HFFc6 (cell line): ENCODE measurements at regions not wholly inside any gene's neighbourhood (a gene's known extent, or its start where the extent isn't known, plus 50 kb on each side); places are given as distances from the start of the nearest gene placed in this dataset.

ENCODE experiments used
- DNase-seq: peaks from one replicate; pipeline ENCODE4 v3.0.0-alpha.2; 2018
- H3K27ac Mint-ChIP-seq: 2 replicates; pipeline ENCODE4 v1.8.0; 2020; ENCODE audit warnings: mild to moderate bottlenecking, mixed read lengths
- H3K27me3 Mint-ChIP-seq: 2 replicates; pipeline ENCODE4 v1.8.0; 2021; ENCODE audit warnings: mild to moderate bottlenecking, moderate library complexity, mixed read lengths; ENCODE audit not compliant: insufficient read depth
- H3K36me3 Mint-ChIP-seq: 2 replicates; pipeline ENCODE4 v1.8.0; 2021; ENCODE audit warnings: low read depth, mixed read lengths
- H3K4me1 Mint-ChIP-seq: 2 replicates; pipeline ENCODE4 v1.8.0; 2020; ENCODE audit warnings: low read depth, mixed read lengths
- H3K4me3 Mint-ChIP-seq: 2 replicates; pipeline ENCODE4 v1.8.0; 2020; ENCODE audit warnings: mild to moderate bottlenecking, moderate library complexity, mixed read lengths
- H3K9me3 Mint-ChIP-seq: 2 replicates; pipeline ENCODE4 v1.8.0; 2020; ENCODE audit warnings: mild to moderate bottlenecking, mixed read lengths
- CTCF ChIP-seq: fragments of 200-600 bp; sonication (generic); IDR thresholded peaks from 2 replicates; pipeline ENCODE4 v1.5.0; 2021; ENCODE audit warnings: antibody characterized with exemption, mild to moderate bottlenecking

- Mint-ChIP-seq H3K4me3 (no peak overlapping the region), H3K27ac (no peak overlapping the region), H3K36me3 (no peaks in the 10 kb centered on the region; the same call in 1 of the 2 replicates), H3K9me3 (peaks cover 67% of the 10 kb centered on the region), H3K27me3 (no peaks in the 10 kb centered on the region), H3K4me1 (no peaks in the 10 kb centered on the region)
- no peak for DNase-seq
- TF ChIP-seq CTCF, result no peak
These were observed 610.7 kb upstream of the GRM7 start for GRCh38 chr3:6250167-6250566.

DNA sequence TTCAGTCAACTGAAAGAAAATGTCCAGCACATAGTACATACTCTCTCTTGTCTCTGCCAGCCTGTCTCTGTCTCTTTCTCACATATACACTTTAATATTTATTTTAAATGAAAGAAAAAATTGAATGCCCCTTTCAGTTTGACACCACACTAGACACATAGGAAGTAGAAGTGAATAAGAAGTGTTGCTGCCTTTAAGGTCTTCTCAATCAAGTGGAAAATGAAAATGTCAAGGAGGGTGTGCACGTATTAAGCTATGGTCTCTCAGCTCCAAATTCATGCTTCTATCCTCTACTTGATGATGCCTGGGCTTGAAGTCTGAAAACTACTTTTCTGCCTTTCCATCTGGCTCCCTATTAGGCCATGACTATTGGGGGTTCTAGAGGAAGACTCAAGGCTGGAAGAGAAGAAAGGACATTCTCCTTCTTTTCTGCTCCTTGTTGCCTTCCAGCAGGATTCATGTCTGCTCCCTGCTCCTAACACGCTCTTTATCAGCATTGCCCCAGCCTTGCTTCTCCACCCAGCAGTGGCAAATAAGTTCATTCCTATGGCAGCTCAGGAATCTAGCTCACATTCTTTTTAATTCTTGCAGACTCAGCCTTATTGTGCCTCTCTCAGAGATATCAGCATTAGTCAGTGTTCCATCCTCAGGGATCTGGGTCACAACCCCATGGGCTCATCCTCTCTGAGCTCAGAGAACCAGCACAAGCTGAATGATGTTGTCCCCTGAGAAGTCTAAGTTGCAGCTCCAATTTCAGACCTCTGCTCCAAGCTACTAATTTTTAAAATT, 609.1 kb upstream of the GRM7 start:
- no peak overlapping the region for H3K4me3 Mint-ChIP-seq
- H3K27me3 Mint-ChIP-seq, result no peaks in the 10 kb centered on the region
- TF ChIP-seq CTCF, result no peak
- DNase-seq, result no peak
- H3K36me3 Mint-ChIP-seq, result no peaks in the 10 kb centered on the region; the same call in 1 of the 2 replicates
- no peaks in the 10 kb centered on the region for H3K4me1 Mint-ChIP-seq
- H3K27ac Mint-ChIP-seq, result no peak overlapping the region
- peaks cover 65% of the 10 kb centered on the region for H3K9me3 Mint-ChIP-seq

DNA sequence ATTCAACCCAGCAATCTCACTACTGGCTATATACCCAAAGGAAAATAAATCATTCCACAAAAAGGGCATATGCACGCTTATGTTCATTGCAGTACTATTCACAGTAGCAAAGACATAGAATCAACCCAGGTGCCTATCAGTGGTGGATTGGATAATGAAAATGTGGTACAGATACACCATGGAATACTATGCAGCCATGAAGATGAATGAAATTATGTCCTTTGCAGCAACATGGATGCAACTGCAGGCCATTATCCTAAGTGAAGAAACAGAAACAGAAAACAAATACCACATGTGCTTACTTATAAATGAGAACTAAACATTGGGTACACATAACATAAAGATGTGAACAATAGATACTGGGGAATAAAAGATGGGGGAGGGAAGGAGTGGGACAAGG, 606.4 kb upstream of the GRM7 start:
- peaks cover 58% of the 10 kb centered on the region for H3K9me3 Mint-ChIP-seq
- no peak for TF ChIP-seq CTCF

DNA sequence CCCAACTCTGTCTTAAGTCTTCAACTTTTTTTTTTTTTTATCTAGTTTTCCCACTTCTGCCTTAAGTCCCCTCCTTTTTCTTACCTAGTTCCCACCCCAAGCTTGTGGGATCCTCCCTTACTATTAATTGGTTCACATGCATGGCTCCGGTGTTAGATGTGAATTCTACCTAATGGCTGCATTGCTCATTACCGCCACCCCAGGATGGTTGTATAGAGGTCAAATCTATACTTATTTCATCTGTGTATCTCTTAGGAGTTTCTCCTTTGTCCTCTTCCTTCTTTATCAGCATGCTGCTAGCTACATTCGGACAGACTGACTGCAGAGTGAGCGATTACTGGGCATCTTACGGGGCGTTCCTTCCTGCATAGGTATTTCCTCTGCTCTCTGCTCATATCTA, 605.7 kb upstream of the GRM7 start:
- DNase-seq, result no peak

More for the DNA sequence above, 606.4 kb upstream of the GRM7 start:
- H3K4me1 Mint-ChIP-seq, result no peaks in the 10 kb centered on the region
- no peak for DNase-seq
- H3K4me3 Mint-ChIP-seq, result no peak overlapping the region
- no peak overlapping the region for H3K27ac Mint-ChIP-seq
- H3K27me3 Mint-ChIP-seq, result no peaks in the 10 kb centered on the region
- H3K36me3 Mint-ChIP-seq, result no peaks in the 10 kb centered on the region; the same call in 1 of the 2 replicates

DNA sequence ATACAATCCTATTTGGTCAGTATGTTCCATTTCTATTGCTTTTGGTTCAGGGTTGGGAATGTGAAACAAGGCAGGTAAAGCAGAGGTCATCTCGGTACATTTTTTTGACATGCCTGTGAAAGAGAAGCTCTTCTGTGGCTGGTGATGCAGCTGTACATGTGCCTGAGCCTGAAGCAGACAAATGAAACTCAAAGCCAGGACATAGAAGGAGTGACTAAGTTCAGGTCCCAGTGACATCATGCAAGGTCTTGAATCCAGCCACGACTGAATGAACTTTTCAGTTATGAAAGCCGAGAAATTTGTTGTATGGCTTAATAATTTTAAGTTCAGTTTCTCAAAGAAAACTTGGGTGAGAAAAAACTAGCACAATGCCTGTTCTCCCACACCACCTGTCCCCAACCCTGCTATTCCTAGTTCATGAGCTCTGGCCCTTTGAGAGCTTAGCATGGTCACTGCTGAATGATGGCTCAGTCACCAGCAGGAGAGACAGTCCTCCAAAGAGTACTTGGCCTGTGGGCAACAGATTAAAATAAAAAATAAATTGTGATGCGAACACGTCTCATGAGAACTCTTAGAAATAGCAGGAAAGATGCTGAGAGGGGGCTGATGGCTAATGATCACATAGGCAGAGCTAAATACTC, 600.2 kb upstream of the GRM7 start:
- no peak for TF ChIP-seq CTCF
- no peak for DNase-seq
- no peaks in the 10 kb centered on the region for H3K4me1 Mint-ChIP-seq
- peaks cover 49% of the 10 kb centered on the region for H3K9me3 Mint-ChIP-seq
- no peak overlapping the region for H3K27ac Mint-ChIP-seq
- H3K36me3 Mint-ChIP-seq, result no peaks in the 10 kb centered on the region
- H3K4me3 Mint-ChIP-seq, result no peak overlapping the region
- H3K27me3 Mint-ChIP-seq, result no peaks in the 10 kb centered on the region

More for the DNA sequence above, 605.7 kb upstream of the GRM7 start:
- TF ChIP-seq CTCF, result no peak
- Mint-ChIP-seq H3K4me1 (no peaks in the 10 kb centered on the region), H3K36me3 (no peaks in the 10 kb centered on the region; the same call in 1 of the 2 replicates), H3K27me3 (no peaks in the 10 kb centered on the region), H3K9me3 (peaks cover 63% of the 10 kb centered on the region), H3K4me3 (no peak overlapping the region), H3K27ac (no peak overlapping the region)
